Activated CD4-positive, alpha-beta T cell treated with anti-CD3 and anti-CD28 coated beads for 4 hours (primary cell): ENCODE measurements at regions not wholly inside any gene's neighbourhood (a gene's known extent, or its start where the extent isn't known, plus 50 kb on each side); places are given as distances from the start of the nearest gene placed in this dataset.

Experiments
- DNase-seq, 2 donors: peaks; one replicate each; pipeline ENCODE4 v3.0.0-alpha.2; 2020

GRCh38 chr1:30345491-30346130 is 377.8 kb downstream of the MATN1 start:
- no peak for DNase-seq

- no peak for DNase-seq
These were observed 379.8 kb downstream of the MATN1 start for GRCh38 chr1:30343562-30343961.

- no peak for DNase-seq
These were observed 380.7 kb downstream of the MATN1 start for GRCh38 chr1:30342535-30343141.

GRCh38 chr1:30340934-30341333 is 382.5 kb downstream of the MATN1 start:
- no peak for DNase-seq

GRCh38 chr1:30339866-30340265 is 383.5 kb downstream of the MATN1 start:
- no peak for DNase-seq

GRCh38 chr1:30338765-30339164 is 384.6 kb downstream of the MATN1 start:
- DNase-seq, result no peak

- no peak for DNase-seq
These were observed 386.1 kb downstream of the MATN1 start for GRCh38 chr1:30337324-30337620.

- DNase-seq, result no peak
These were observed 386.6 kb downstream of the MATN1 start for GRCh38 chr1:30336550-30337323.

- DNase-seq, result no peak
These were observed 387.4 kb downstream of the MATN1 start for GRCh38 chr1:30335997-30336390.

- no peak for DNase-seq
These were observed 387.9 kb downstream of the MATN1 start for GRCh38 chr1:30335389-30335996.

GRCh38 chr1:30334767-30335166 is 388.6 kb downstream of the MATN1 start:
- no peak for DNase-seq

- DNase-seq, result no peak
These were observed 391.0 kb downstream of the MATN1 start for GRCh38 chr1:30332116-30333094.

- no peak for DNase-seq
These were observed 391.8 kb downstream of the MATN1 start for GRCh38 chr1:30331415-30332065.

- DNase-seq, result no peak
These were observed 392.7 kb downstream of the MATN1 start for GRCh38 chr1:30330644-30331043.

GRCh38 chr1:30329802-30330557 is 393.4 kb downstream of the MATN1 start:
- no peak for DNase-seq

GRCh38 chr1:30329263-30329753 is 394.1 kb downstream of the MATN1 start:
- no peak for DNase-seq

- no peak for DNase-seq
These were observed 394.8 kb downstream of the MATN1 start for GRCh38 chr1:30328401-30329262.

GRCh38 chr1:30328100-30328370 is 395.4 kb downstream of the MATN1 start:
- no peak for DNase-seq

- no peak for DNase-seq
These were observed 395.9 kb downstream of the MATN1 start for GRCh38 chr1:30327370-30328099.

GRCh38 chr1:30325999-30326398 is 397.4 kb downstream of the MATN1 start:
- no peak for DNase-seq
